SK-N-SH (cell line): ENCODE measurements at regions not wholly inside any gene's neighbourhood (a gene's known extent, or its start where the extent isn't known, plus 50 kb on each side); places are given as distances from the start of the nearest gene placed in this dataset.

Experiments used
- FOXM1 ChIP-seq: IDR thresholded peaks from 2 replicates; pipeline ENCODE4 v1.4.0; 2012; ENCODE audit warnings: low read depth, mild to moderate bottlenecking
- RXRA ChIP-seq: IDR thresholded peaks from 2 replicates; pipeline ENCODE4 v1.4.0; 2012; ENCODE audit warnings: low read depth, mild to moderate bottlenecking, borderline replicate concordance
- YY1 ChIP-seq: IDR thresholded peaks from 2 replicates; pipeline ENCODE4 v1.4.0; 2012; ENCODE audit warnings: low read depth, mild to moderate bottlenecking
- TF ChIP-seq, protein P1 (sequence below): IDR thresholded peaks from 2 replicates; pipeline ENCODE4 v1.4.0; 2012; ENCODE audit warnings: low read depth
- TF ChIP-seq, protein P2 (sequence below): IDR thresholded peaks from 2 replicates; pipeline ENCODE4 v1.4.0; 2012; ENCODE audit warnings: low read depth, borderline replicate concordance
- TF ChIP-seq, protein P3 (sequence below): IDR thresholded peaks from 2 replicates; pipeline ENCODE4 v1.6.1; 2012; ENCODE audit warnings: mild to moderate bottlenecking, low read depth, low read length, moderate library complexity

GRCh38 chr15:62552444-62552843 lies 387.4 kb upstream of the C2CD4B start:
- no peak for TF ChIP-seq RXRA
- TF ChIP-seq, protein P1, sequence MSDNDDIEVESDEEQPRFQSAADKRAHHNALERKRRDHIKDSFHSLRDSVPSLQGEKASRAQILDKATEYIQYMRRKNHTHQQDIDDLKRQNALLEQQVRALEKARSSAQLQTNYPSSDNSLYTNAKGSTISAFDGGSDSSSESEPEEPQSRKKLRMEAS, result no peak
- TF ChIP-seq YY1, result no peak
- TF ChIP-seq, protein P2, sequence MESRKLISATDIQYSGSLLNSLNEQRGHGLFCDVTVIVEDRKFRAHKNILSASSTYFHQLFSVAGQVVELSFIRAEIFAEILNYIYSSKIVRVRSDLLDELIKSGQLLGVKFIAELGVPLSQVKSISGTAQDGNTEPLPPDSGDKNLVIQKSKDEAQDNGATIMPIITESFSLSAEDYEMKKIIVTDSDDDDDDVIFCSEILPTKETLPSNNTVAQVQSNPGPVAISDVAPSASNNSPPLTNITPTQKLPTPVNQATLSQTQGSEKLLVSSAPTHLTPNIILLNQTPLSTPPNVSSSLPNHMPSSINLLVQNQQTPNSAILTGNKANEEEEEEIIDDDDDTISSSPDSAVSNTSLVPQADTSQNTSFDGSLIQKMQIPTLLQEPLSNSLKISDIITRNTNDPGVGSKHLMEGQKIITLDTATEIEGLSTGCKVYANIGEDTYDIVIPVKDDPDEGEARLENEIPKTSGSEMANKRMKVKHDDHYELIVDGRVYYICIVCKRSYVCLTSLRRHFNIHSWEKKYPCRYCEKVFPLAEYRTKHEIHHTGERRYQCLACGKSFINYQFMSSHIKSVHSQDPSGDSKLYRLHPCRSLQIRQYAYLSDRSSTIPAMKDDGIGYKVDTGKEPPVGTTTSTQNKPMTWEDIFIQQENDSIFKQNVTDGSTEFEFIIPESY, result no peak
- no peak for TF ChIP-seq FOXM1
- TF ChIP-seq, protein P3, sequence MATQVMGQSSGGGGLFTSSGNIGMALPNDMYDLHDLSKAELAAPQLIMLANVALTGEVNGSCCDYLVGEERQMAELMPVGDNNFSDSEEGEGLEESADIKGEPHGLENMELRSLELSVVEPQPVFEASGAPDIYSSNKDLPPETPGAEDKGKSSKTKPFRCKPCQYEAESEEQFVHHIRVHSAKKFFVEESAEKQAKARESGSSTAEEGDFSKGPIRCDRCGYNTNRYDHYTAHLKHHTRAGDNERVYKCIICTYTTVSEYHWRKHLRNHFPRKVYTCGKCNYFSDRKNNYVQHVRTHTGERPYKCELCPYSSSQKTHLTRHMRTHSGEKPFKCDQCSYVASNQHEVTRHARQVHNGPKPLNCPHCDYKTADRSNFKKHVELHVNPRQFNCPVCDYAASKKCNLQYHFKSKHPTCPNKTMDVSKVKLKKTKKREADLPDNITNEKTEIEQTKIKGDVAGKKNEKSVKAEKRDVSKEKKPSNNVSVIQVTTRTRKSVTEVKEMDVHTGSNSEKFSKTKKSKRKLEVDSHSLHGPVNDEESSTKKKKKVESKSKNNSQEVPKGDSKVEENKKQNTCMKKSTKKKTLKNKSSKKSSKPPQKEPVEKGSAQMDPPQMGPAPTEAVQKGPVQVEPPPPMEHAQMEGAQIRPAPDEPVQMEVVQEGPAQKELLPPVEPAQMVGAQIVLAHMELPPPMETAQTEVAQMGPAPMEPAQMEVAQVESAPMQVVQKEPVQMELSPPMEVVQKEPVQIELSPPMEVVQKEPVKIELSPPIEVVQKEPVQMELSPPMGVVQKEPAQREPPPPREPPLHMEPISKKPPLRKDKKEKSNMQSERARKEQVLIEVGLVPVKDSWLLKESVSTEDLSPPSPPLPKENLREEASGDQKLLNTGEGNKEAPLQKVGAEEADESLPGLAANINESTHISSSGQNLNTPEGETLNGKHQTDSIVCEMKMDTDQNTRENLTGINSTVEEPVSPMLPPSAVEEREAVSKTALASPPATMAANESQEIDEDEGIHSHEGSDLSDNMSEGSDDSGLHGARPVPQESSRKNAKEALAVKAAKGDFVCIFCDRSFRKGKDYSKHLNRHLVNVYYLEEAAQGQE, result no peak
